ENCODE measurements at regions not wholly inside any gene's neighbourhood (a gene's known extent, or its start where the extent isn't known, plus 50 kb on each side); places are given as distances from the start of the nearest gene placed in this dataset.

- no peak for DNase-seq (ENCODE audit: low read depth)
- TF ChIP-seq CTCF (IDR thresholded peaks at IDR 0.05; ENCODE audit: control insufficient read depth, extremely low read depth, insufficient read depth) = no peak
- H3K4me3 ChIP-seq (ENCODE audit: low read depth, low read length) = no peak overlapping the region
Observed at GRCh38 chr14:98114122-98114895, 1157.7 kb downstream of the BCL11B start.

- no peak for DNase-seq (ENCODE audit: low read depth)
- TF ChIP-seq CTCF (IDR thresholded peaks at IDR 0.05; ENCODE audit: control insufficient read depth, extremely low read depth, insufficient read depth) = no peak
- no peak overlapping the region for H3K4me3 ChIP-seq (ENCODE audit: low read depth, low read length)
Observed at GRCh38 chr14:98114946-98115345, 1157.1 kb downstream of the BCL11B start.

DNA sequence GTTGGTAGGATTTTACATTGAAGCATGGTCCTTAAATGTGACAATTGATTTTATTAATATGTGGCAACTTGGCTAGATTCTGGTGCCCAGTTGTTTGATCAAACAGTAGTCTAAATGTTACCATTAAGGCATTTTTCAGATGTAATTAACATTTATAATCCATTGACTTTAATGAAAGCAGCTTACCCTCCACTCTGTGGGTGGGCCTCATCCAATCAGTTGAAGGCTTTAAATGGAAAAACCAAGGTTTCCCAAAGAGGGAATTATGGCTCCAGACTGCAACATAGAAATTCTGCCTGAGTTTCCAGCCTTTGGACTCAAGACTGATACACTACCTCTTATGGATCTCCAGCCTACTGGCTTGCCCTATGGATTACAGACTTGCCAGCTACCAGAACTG lies 1153.2 kb downstream of the BCL11B start:
- no peak for TF ChIP-seq CTCF (IDR thresholded peaks at IDR 0.05; ENCODE audit: control insufficient read depth, extremely low read depth, insufficient read depth)
- no peak overlapping the region for H3K4me3 ChIP-seq (ENCODE audit: low read depth, low read length)
- DNase-seq (ENCODE audit: low read depth) = no peak

DNA sequence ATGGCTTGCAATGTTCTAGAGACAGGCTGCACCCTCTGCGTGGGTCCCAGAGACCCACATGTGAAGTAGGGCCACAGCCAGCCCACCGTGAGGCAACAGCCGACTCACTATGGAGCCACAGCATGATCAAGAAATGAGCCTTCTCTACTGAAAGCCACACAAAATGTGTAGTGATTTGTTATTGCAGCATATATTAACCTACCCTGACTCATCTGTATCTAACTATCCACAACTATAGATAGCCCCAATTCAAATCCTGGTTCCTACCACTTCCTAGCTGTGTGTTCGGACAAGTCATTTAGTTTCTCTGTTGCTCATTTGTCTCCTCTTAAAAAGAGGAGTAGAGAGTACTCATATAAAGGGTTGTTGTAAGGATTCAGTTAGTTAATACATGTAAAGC lies 1152.3 kb downstream of the BCL11B start:
- H3K4me3 ChIP-seq (ENCODE audit: low read depth, low read length) = no peak overlapping the region
- TF ChIP-seq CTCF (IDR thresholded peaks at IDR 0.05; ENCODE audit: control insufficient read depth, extremely low read depth, insufficient read depth) = no peak
- DNase-seq (ENCODE audit: low read depth) = no peak

DNA sequence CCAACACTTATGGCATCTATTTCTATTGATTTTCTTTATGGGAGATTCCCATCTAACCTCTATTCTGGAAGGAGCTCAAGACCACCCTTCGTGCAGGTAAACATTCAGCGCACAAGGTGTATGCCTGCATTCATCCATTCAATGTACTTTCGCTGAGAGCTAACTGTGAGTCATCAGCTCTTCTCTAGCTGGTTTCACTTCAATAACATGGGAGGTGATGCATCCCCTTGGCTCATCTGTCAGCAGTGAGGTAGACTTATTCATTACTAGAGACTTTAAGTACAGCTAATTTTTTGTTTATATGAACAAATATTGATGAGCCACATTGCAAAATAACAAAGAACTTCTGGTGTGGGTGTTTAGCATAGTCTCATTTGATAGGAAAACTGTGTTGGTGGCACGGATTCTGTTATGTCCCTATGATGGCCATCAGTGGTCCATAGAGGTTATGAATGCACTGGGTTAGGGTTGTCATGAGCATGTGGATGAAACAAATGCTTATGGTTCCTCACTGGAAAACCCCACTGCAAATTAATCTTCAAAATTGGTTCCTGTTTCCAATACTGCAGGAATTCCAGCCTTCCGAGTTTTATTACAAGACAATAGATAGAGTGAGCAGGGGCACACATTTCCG lies 1151.0 kb downstream of the BCL11B start:
- TF ChIP-seq CTCF (IDR thresholded peaks at IDR 0.05; ENCODE audit: control insufficient read depth, extremely low read depth, insufficient read depth) = no peak
- no peak overlapping the region for H3K4me3 ChIP-seq (ENCODE audit: low read depth, low read length)

GRCh38 chr14:98122527-98122926 lies 1149.5 kb downstream of the BCL11B start:
- H3K4me3 ChIP-seq (ENCODE audit: low read depth, low read length) = no peak overlapping the region
- DNase-seq (ENCODE audit: low read depth) = no peak
- no peak for TF ChIP-seq CTCF (IDR thresholded peaks at IDR 0.05; ENCODE audit: control insufficient read depth, extremely low read depth, insufficient read depth)

More for the DNA sequence above, 1151.0 kb downstream of the BCL11B start:
- no peak for DNase-seq (ENCODE audit: low read depth)

All from LNCaP clone FGC (cell line).